ENCODE measurements at regions not wholly inside any gene's neighbourhood (a gene's known extent, or its start where the extent isn't known, plus 50 kb on each side); places are given as distances from the start of the nearest gene placed in this dataset.

DNA sequence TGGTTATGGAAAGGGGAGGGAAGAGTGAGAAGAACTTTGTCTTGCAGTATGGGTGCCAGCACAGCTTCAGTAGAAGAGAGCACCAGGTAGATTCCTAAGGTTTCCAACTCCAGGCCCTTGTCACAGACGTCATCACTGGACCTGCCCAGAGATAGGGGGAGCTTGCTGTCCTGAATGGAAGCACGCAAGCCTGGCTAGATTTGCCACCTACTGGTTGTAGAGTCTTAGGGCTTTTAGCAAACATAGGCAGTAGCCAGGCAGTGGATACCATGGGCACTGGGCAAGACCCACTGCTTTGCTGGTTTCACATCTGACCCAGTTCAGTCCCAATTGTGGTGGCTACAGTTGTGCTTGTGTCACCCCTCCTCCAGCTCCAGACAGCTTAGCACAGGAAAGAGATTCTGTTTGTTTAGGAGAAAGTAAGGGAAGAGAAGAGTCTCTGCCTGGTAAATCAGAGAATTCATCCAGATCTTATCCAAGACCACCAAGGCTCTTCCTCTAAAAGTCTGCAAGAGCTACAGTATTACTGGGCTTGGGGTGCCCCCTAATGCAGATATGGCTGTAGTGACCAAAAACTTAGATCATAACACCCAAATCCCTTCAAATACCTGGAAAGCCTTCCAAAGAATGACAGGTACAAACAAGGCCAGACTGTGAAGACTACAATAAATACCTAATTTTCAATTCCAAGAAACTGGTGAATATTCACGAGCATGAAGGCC lies 158.9 kb downstream of the HINT1 start:
- TF ChIP-seq EZH2 (IDR thresholded peaks at IDR 0.05) = no peak
- TF ChIP-seq, protein P1, sequence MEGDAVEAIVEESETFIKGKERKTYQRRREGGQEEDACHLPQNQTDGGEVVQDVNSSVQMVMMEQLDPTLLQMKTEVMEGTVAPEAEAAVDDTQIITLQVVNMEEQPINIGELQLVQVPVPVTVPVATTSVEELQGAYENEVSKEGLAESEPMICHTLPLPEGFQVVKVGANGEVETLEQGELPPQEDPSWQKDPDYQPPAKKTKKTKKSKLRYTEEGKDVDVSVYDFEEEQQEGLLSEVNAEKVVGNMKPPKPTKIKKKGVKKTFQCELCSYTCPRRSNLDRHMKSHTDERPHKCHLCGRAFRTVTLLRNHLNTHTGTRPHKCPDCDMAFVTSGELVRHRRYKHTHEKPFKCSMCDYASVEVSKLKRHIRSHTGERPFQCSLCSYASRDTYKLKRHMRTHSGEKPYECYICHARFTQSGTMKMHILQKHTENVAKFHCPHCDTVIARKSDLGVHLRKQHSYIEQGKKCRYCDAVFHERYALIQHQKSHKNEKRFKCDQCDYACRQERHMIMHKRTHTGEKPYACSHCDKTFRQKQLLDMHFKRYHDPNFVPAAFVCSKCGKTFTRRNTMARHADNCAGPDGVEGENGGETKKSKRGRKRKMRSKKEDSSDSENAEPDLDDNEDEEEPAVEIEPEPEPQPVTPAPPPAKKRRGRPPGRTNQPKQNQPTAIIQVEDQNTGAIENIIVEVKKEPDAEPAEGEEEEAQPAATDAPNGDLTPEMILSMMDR (IDR thresholded peaks at IDR 0.05 in 2 of 3, conservative IDR thresholded peaks at IDR 0.05 in 1 of 3; ENCODE audit: borderline replicate concordance in 1 of 3, insufficient read depth in 1 of 3, low read depth in 2 of 3, low read length in 2 of 3) = 0 out of 6 replicates have a peak, but pooled peaks of 1 of the 3 experiments have one; percentile 15
- TF ChIP-seq EGR1 (IDR thresholded peaks at IDR 0.05; ENCODE audit: low read depth) = no peak
- TF ChIP-seq, protein P2, sequence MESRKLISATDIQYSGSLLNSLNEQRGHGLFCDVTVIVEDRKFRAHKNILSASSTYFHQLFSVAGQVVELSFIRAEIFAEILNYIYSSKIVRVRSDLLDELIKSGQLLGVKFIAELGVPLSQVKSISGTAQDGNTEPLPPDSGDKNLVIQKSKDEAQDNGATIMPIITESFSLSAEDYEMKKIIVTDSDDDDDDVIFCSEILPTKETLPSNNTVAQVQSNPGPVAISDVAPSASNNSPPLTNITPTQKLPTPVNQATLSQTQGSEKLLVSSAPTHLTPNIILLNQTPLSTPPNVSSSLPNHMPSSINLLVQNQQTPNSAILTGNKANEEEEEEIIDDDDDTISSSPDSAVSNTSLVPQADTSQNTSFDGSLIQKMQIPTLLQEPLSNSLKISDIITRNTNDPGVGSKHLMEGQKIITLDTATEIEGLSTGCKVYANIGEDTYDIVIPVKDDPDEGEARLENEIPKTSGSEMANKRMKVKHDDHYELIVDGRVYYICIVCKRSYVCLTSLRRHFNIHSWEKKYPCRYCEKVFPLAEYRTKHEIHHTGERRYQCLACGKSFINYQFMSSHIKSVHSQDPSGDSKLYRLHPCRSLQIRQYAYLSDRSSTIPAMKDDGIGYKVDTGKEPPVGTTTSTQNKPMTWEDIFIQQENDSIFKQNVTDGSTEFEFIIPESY (IDR thresholded peaks at IDR 0.05; ENCODE audit: extremely low read depth, insufficient replicate concordance, low read length) = no peak
- TF ChIP-seq SIN3A (IDR thresholded peaks at IDR 0.05; ENCODE audit: low read depth) = no peak

All from HCT116 (cell line).